MM.1S (cell line): ENCODE measurements at regions not wholly inside any gene's neighbourhood (a gene's known extent, or its start where the extent isn't known, plus 50 kb on each side); places are given as distances from the start of the nearest gene placed in this dataset.

ENCODE experiments used
- CTCF ChIP-seq: fragments of 300-600 bp; sonication (generic); IDR thresholded peaks from 2 replicates; pipeline ENCODE4 v1.5.1; 2016; ENCODE audit warnings: antibody characterized with exemption, low read length, mixed read lengths
- EZH2 ChIP-seq: fragments of 300-600 bp; sonication (generic); optimal IDR thresholded peaks from 2 replicates; pipeline ENCODE3; 2017; ENCODE audit warnings: low read depth, mild to moderate bottlenecking, antibody characterized with exemption, low read length, mixed read lengths
- EZH2phosphoT487 ChIP-seq: fragments of 300-600 bp; sonication (generic); IDR thresholded peaks from 2 replicates; pipeline ENCODE4 v1.6.1; 2018; ENCODE audit warnings: antibody characterized with exemption, low read length

DNA sequence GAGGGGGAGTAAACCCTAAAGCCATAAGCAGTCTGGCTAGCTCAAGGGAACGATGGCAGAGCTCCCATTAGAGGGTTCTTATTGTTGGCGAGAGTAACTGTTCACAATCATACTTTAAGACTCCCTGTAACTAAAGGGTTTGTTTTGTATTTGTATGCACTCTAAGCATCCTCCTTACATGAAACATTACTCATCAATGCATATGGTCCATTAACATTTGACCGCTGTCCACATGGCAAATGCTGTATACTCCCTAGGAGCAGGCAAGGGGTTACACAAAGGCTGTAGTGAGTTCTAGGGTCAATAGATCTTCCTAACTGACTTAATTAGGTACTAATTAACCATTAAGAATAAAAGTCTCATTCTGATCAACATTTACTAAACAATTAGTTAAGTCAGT is 95.3 kb upstream of the MRPS30 start:
- TF ChIP-seq CTCF = no peak
- TF ChIP-seq EZH2phosphoT487 = no peak
- no peak for TF ChIP-seq EZH2
